ENCODE measurements at regions not wholly inside any gene's neighbourhood (a gene's known extent, or its start where the extent isn't known, plus 50 kb on each side); places are given as distances from the start of the nearest gene placed in this dataset.

GRCh38 chr5:64110222-64110621, 55.4 kb upstream of the RNF180 start:
- TF ChIP-seq CTCF (IDR thresholded peaks at IDR 0.05) = no peak
- no peak for TF ChIP-seq POLR2AphosphoS5 (IDR thresholded peaks at IDR 0.05)
